AG09309 (cell line): ENCODE measurements at regions not wholly inside any gene's neighbourhood (a gene's known extent, or its start where the extent isn't known, plus 50 kb on each side); places are given as distances from the start of the nearest gene placed in this dataset.

ENCODE experiments used
- DNase-seq: peaks from one replicate; pipeline ENCODE4 v3.0.0-alpha.2; 2010; ENCODE audit warnings: low read depth
- H3K4me3 ChIP-seq: 2 replicates; pipeline ENCODE4 v1.5.1; 2011; ENCODE audit warnings: mild to moderate bottlenecking, low read depth, low read length, moderate library complexity; ENCODE audit not compliant: control insufficient read depth
- TF ChIP-seq, protein P1 (sequence below): IDR thresholded peaks from 2 replicates; pipeline ENCODE4 v1.5.1; 2011; ENCODE audit warnings: mild to moderate bottlenecking, low read depth, low read length, inconsistent platforms; ENCODE audit not compliant: insufficient read depth, control insufficient read depth; ENCODE audit errors: missing control alignments

DNA sequence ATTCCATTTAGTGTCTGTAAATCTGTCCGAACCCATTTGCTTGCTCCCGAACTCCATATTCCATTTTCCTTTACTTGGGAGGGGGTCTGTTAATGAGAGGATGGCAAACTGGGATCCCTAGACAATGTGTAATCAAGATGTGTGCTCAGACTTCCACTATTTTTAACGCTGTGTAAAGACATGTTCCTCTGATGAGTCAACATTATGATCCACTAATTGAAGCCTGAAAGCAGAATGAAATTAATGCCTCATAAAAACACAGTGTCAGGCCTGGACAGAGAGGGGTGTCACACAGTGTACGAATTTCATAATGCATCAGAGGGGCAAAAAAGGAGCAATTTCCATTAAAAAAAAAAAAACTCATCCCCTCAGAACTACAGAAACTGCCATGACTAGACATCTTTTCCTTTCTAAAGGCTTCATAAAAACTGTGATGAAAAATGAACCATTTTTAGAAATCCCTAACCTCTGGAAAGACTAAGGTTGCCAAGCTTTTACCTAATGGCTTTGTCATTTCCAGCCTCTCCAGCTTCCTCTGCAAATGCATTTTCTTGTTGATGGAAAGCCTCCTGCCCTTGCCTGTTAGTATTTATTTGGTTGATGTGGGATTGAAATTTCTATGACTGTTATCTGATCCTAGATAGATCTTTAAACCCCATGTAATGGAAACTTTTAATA is 209.2 kb upstream of the DCC start:
- DNase-seq: no peak
- TF ChIP-seq, protein P1, sequence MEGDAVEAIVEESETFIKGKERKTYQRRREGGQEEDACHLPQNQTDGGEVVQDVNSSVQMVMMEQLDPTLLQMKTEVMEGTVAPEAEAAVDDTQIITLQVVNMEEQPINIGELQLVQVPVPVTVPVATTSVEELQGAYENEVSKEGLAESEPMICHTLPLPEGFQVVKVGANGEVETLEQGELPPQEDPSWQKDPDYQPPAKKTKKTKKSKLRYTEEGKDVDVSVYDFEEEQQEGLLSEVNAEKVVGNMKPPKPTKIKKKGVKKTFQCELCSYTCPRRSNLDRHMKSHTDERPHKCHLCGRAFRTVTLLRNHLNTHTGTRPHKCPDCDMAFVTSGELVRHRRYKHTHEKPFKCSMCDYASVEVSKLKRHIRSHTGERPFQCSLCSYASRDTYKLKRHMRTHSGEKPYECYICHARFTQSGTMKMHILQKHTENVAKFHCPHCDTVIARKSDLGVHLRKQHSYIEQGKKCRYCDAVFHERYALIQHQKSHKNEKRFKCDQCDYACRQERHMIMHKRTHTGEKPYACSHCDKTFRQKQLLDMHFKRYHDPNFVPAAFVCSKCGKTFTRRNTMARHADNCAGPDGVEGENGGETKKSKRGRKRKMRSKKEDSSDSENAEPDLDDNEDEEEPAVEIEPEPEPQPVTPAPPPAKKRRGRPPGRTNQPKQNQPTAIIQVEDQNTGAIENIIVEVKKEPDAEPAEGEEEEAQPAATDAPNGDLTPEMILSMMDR: no peak
- no peak overlapping the region for H3K4me3 ChIP-seq

DNA sequence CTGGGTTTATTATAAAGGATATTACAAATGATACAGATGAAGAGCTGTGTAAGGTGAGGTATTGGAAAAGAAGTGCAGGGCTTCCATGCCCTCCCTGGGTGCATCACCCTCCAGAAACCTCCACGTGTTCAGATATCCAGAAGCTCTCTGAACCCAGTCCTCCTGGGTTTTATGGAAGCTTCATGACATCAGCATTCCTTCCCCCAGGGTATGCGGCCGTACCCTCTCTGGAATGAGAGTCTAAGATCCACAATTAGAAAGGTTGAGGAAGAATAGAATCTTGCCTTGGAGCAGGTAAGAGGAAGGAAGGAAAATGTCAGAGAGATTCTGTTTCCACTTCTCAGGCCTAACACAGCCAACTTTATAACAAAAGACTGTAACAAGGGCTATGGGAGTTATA is 208.2 kb upstream of the DCC start:
- DNase-seq: no peak
- TF ChIP-seq, protein P1: no peak
- no peak overlapping the region for H3K4me3 ChIP-seq

GRCh38 chr18:52136532-52136931 is 203.5 kb upstream of the DCC start:
- DNase-seq: no peak
- TF ChIP-seq, protein P1: no peak
- H3K4me3 ChIP-seq: no peak overlapping the region

DNA sequence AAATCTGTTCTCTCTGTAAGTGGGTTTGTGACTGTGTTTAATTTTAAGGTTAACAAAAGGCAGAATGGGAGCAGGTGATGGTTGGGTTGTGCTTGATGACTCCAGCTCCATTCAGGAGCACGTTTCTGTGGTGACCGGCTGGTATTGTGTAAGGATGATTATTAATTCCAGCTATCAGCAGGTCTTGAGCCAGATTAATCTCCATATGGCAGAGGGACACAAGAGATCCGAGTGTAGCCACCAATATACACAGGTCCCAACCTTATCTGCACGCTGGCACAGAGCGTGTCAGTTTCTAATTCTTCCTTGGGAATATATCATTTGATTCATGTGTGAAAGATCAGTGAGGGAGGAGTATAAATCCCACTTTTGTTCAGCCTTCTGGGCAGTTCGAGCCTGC is 199.0 kb upstream of the DCC start:
- H3K4me3 ChIP-seq: no peak overlapping the region
- TF ChIP-seq, protein P1: no peak
- DNase-seq: no peak

DNA sequence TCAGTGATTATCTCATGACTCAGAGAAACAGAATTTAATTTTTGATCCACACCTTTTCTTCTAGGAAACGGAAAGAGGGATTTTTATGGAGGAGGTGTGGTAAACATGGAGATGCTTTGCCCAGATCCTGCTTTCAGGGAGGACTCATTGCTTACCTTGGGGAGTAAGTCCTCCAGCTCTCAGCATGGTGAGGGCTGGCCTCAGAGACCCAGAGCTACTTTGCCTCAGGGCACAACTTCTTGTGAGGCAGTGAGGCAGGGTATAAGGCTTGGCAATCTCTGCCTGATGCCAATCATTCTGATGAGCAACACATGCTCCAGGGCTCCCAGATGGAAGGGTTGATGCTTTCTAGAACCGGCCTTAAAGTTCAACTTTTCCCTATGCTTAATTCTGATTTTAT is 189.9 kb upstream of the DCC start:
- DNase-seq: no peak
- TF ChIP-seq, protein P1: no peak
- no peak overlapping the region for H3K4me3 ChIP-seq

GRCh38 chr18:52152036-52152435 is 188.0 kb upstream of the DCC start:
- TF ChIP-seq, protein P1: no peak
- H3K4me3 ChIP-seq: no peak overlapping the region
- no peak for DNase-seq

DNA sequence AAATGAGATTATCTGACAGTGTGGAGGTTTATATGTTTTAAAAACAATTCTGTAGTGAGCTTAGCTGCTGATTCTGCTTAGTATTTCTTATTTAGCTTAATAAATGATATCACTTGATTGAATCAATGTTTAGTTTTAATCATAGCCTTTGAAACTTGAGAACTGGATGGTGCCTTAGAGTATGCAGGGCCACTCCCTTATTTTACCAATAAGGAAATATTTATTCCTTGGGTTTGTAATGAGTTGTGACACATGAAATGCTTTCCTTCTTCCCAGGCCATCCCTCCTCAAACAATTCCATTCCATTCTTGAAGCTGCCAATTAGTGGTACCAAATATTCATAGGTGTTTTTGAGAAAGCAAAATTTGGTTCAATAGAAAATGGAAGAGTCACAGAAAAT is 183.8 kb upstream of the DCC start:
- TF ChIP-seq, protein P1: no peak
- no peak for DNase-seq
- H3K4me3 ChIP-seq: no peak overlapping the region
